ENCODE measurements at regions not wholly inside any gene's neighbourhood (a gene's known extent, or its start where the extent isn't known, plus 50 kb on each side); places are given as distances from the start of the nearest gene placed in this dataset.

- TF ChIP-seq CTCF (conservative IDR thresholded peaks at IDR 0.05; ENCODE audit: low read depth, low read length) = no peak
- TF ChIP-seq EZH2 (IDR thresholded peaks at IDR 0.05; ENCODE audit: low read length, unreplicated experiment) = no peak
These were observed 50.9 kb upstream of the TAB3 start for GRCh38 chrX:30939928-30940327.

Measured in PC-3 (cell line).